Fibroblast of the aortic adventitia (primary cell): ENCODE measurements at regions not wholly inside any gene's neighbourhood (a gene's known extent, or its start where the extent isn't known, plus 50 kb on each side); places are given as distances from the start of the nearest gene placed in this dataset.

Source experiments
- DNase-seq: peaks from one replicate; pipeline ENCODE4 v3.0.0-alpha.2; 2010; ENCODE audit warnings: low read depth
- H3K4me3 ChIP-seq: 2 replicates; pipeline ENCODE4 v1.5.1; 2011; ENCODE audit warnings: low read depth, mild to moderate bottlenecking, control low read depth, low read length, moderate library complexity
- CTCF ChIP-seq: IDR thresholded peaks from 2 replicates; pipeline ENCODE4 v1.5.1; 2011; ENCODE audit warnings: mild to moderate bottlenecking, low read length, control low read depth, inconsistent platforms; ENCODE audit not compliant: insufficient read depth

GRCh38 chr2:10520154-10520553, 72.0 kb upstream of the ODC1 start:
- TF ChIP-seq CTCF: peak; percentile 7
- no peak overlapping the region for H3K4me3 ChIP-seq
- no peak for DNase-seq

GRCh38 chr2:10519394-10519740, 71.2 kb upstream of the ODC1 start:
- DNase-seq: no peak
- no peak for TF ChIP-seq CTCF

GRCh38 chr2:10518470-10519393, 70.6 kb upstream of the ODC1 start:
- DNase-seq: no peak
- H3K4me3 ChIP-seq: no peak overlapping the region
- TF ChIP-seq CTCF: no peak

More at GRCh38 chr2:10519394-10519740, 71.2 kb upstream of the ODC1 start:
- H3K4me3 ChIP-seq: no peak overlapping the region

GRCh38 chr2:10517351-10518043, 69.4 kb upstream of the ODC1 start:
- no peak overlapping the region for H3K4me3 ChIP-seq
- TF ChIP-seq CTCF: no peak
- DNase-seq: no peak

GRCh38 chr2:10515887-10516286, 67.8 kb upstream of the ODC1 start:
- TF ChIP-seq CTCF: no peak
- no peak overlapping the region for H3K4me3 ChIP-seq

GRCh38 chr2:10514743-10515142, 66.6 kb upstream of the ODC1 start:
- no peak for TF ChIP-seq CTCF
- peak; percentile 84 for DNase-seq
- no peak overlapping the region for H3K4me3 ChIP-seq

More at GRCh38 chr2:10515887-10516286, 67.8 kb upstream of the ODC1 start:
- no peak for DNase-seq
